ENCODE measurements at regions not wholly inside any gene's neighbourhood (a gene's known extent, or its start where the extent isn't known, plus 50 kb on each side); places are given as distances from the start of the nearest gene placed in this dataset.
"Not testable (repeated sequence)": the region's sequence is repeated elsewhere in the genome, so short reads cannot be mapped to it uniquely, and the experiment has no call there.

DNA sequence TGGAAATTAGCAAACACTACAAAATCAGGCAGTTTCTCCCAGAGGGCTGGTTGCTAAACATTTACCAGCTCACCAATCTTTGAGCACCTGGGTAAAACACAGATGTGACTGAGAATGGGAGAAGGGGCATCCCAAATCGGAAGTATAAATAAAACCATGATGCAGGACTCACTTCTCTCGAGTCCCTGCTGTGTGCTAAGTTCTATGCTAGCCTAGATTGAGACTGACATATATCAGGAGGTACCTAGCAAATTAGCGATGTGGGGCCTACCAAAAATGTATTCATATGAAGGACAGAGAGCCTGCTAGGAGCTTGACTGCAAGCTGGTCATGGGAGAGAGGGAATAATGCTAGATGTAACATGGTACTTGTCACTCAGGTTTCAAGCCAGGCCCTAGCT lies 171.9 kb upstream of the PGRMC2 start:
- no peak for DNase-seq (ENCODE audit: insufficient read length, low spot score)
- no peak for FAIRE-seq

- FAIRE-seq (no peak), DNase-seq (ENCODE audit: insufficient read length, low spot score) (no peak)
Observed at GRCh38 chr4:128458816-128459215, 171.2 kb upstream of the PGRMC2 start.

DNA sequence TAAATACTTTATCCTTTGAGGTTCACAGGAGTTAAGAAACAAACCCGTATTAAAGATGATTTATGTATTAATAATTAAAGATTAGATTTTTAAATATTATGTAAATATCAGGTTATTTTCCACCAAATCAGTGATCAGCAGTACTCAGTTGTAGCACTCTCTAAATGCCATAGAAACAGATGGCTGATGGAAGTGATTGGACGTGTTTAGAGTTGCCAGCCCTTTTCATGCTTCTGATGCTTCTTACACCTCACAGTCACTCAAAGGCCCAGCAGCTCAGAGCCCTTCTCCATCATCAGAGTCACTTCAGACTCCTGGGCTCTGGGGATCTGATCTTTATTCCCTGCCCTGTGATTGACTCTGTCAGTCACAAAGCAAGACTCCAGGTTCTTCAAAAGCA lies 170.1 kb upstream of the PGRMC2 start:
- DNase-seq (ENCODE audit: insufficient read length, low spot score) (no peak), FAIRE-seq (no peak)

GRCh38 chr4:128456171-128456570 lies 168.6 kb upstream of the PGRMC2 start:
- DNase-seq (ENCODE audit: insufficient read length, low spot score) (no peak), FAIRE-seq (no peak)

- DNase-seq (ENCODE audit: insufficient read length, low spot score) (no peak), FAIRE-seq (no peak)
Observed at GRCh38 chr4:128455480-128455879, 167.9 kb upstream of the PGRMC2 start.

DNA sequence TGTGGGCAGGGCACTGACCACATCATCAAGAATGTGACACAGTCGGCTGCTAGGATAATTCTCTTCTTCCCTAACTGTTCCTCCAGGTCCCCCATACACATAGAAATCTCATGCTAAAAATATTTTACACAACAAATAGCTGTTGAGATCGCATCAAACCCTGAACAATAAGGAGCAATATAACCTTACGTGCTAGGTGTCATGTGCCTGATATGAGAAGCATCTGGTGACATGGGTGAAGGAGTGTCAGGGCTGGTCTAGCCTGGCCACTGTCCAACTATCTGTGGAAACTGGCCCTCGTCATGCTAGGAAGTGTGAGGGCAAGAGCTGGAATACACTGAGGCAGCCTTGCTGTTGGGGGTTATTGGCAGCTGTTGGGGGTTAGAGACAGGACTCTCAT lies 167.3 kb upstream of the PGRMC2 start:
- no peak for FAIRE-seq
- no peak for DNase-seq (ENCODE audit: insufficient read length, low spot score)

GRCh38 chr4:128454281-128454871 lies 166.8 kb upstream of the PGRMC2 start:
- DNase-seq (ENCODE audit: insufficient read length, low spot score) (peak; percentile 72), FAIRE-seq (peak; percentile 95)

GRCh38 chr4:128452415-128452814 lies 164.8 kb upstream of the PGRMC2 start:
- FAIRE-seq (no peak), DNase-seq (ENCODE audit: insufficient read length, low spot score) (no peak)

DNA sequence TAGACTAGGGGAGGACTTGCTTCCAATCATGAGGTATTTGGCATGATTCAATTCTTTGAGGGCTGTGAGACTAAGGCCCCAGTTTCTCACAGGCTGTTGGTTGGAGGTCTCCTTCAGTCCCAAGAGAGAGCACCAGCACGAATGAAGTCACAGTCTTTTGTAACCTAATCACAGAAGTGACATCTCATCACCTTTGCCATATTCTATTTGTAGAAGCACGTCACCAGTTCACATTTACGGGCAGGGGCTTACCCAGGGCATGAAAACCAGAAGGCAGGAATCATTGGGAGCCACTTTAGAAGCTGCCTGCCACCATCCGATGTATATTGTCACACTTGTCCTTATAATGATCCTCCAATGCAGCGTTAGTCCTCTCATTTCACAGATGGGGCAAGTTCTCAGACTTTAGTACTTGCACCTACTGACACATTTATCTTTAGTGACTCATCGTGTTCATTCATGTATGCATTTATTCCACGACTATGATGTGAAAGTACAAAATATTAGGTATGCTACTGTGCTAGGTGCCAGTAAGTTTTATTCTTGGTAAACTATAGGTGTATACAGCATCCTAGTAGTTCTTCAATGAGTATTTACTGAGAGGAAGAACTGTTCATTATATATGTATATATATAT lies 163.8 kb upstream of the PGRMC2 start:
- no peak for DNase-seq (ENCODE audit: insufficient read length, low spot score)
- no peak for FAIRE-seq

DNA sequence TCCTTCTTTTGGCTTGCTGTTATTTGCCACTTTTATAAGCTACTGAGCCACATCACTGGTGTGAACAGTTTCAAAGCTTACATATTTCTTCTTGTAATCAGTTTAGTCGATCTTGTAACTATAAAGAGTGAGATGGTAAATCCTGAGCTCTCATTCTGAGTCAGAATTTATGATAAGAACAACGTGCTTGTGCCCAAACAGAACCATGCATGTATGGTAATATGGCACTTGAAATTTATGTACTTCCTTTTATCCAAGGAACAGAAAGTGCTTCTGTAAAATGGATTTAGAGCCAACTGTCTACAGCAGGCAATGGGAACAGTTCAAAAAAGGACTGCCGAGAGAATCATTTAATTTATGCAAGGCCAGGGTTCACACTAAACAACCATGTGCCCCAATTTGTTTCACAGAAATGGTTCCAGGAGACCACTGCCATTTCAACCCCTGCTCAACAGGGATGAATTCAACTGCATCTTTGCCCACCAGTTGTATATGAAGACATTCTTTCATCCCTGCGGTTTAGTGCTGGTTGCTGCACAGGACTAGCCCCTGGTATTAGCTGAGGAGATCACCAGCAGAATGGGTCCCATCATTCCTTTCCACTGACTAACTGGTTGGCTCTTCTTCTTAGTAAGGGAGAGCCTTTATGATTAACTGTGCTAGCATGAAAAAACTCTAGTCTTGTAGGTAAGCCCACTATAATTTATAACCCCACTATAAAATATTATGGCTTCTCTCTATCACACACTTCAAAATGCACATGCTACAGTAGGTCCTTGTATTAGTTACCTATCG lies 162.9 kb upstream of the PGRMC2 start:
- no peak for DNase-seq (ENCODE audit: insufficient read length, low spot score)
- no peak for FAIRE-seq

DNA sequence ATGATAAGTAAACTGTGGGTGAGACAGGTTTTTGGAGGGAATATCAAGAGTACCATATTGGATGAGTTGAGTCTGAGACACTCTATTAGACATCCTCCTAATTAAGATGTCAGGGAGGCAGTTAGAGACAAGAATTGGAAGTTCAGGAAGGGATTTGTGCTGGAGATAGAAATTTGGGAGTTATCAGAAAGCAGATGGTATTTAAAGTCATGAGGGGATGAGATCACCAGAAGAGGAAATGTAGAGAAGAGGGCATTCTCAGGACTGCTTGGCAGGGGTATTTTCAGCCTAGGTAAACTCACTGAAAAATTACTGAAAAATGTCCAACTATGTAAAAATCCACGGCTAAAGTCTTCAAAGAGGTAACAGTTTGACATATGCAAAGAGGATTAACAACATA lies 161.6 kb upstream of the PGRMC2 start:
- DNase-seq (ENCODE audit: insufficient read length, low spot score) (no peak), FAIRE-seq (no peak)

GRCh38 chr4:128444544-128445302 lies 157.1 kb upstream of the PGRMC2 start:
- no peak for DNase-seq (ENCODE audit: insufficient read length, low spot score)
- no peak for FAIRE-seq

DNA sequence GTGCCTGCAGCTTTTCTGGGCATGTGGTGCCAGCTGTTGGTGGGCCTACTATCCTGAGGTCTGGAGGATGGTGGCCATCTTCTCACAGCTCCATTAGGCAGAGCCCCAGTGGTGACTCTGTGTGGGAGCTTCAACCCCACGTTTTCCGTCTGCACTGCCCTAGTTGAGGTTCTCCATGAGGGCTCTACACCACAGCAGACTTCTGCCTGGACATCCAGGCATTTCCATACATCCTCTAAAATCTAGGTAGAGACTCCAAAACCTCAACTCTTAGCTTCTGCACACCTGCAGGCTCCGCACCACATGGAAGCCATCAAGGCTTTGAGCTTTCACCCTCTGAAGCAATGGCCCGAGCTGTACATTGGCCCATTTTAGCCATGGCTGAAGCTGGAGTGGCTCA lies 153.3 kb upstream of the PGRMC2 start:
- no peak for FAIRE-seq
- no peak for DNase-seq (ENCODE audit: insufficient read length, low spot score)

DNA sequence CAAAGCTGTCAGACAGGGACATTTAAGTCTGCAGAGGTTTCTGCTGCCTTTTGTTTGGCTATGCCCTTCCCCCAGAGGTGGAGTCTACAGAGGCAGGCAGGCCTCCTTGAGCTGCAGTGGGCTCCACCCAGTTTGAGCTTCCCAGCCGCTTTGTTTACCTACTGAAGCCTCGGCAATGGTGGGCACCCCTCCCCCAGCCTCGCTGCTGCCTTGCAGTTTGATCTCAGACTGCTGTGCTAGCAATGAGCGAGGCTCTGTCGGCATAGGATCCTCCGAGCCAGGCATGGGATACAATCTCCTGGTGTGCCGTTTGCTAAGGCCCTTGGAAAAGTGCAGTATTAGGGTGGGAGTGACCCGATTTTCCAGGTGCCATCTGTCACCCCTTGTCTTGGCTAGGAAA lies 149.4 kb upstream of the PGRMC2 start:
- not testable (repeated sequence) for FAIRE-seq; DNase-seq (ENCODE audit: insufficient read length, low spot score)

DNA sequence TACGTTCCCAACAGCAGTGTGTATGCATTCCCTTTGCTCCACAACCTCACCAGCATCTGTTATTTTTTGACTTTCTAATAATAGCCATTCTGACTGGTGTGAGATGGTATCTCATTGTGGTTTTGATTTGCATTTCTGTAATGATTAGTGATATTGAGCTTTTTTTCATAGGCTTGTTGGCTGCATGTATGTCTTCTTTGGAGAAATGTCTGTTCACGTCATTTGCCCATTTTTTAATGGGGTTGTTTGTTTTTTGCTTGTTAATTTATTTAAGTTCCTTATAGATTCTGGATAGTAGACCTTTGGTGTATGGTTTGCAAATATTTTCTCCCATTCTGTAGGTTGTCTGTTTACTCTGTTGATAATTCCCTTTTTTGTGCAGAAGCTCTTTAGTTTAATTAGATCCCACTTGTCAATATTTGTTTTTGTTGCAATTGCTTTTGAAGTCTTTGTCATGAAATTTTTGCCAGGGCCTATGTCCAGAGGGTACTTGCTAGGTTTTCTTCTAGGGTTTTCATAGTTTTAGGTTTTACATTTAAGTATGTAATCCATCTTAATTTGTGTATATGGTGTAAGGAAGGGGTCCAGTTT lies 141.5 kb upstream of the PGRMC2 start:
- not testable (repeated sequence) for DNase-seq (ENCODE audit: insufficient read length, low spot score); FAIRE-seq

DNA sequence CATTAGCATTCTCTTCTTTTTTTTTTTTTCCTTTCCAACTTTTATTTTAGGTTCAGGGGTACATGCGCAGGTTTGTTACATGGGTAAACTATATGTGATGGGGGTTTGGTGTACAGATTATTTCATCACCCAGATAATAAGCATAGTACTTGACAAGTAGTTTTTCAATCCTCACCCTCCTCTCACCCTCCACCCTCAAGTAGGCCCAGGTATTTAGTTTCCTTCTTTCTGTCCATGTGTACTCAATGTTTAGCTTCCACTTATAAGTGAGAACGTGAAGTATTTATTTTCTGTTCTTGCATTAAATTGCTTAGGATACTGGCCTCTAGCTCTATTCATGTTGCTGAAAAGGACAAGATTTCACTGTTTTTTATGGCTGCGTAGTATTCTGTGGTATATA lies 140.8 kb upstream of the PGRMC2 start:
- FAIRE-seq (no peak), DNase-seq (ENCODE audit: insufficient read length, low spot score) (no peak)

GRCh38 chr4:128427832-128428366 lies 140.3 kb upstream of the PGRMC2 start:
- DNase-seq (ENCODE audit: insufficient read length, low spot score) (no peak), FAIRE-seq (no peak)

- FAIRE-seq (peak; percentile 23), DNase-seq (ENCODE audit: insufficient read length, low spot score) (no peak)
Observed at GRCh38 chr4:128424527-128425497, 137.2 kb upstream of the PGRMC2 start.

DNA sequence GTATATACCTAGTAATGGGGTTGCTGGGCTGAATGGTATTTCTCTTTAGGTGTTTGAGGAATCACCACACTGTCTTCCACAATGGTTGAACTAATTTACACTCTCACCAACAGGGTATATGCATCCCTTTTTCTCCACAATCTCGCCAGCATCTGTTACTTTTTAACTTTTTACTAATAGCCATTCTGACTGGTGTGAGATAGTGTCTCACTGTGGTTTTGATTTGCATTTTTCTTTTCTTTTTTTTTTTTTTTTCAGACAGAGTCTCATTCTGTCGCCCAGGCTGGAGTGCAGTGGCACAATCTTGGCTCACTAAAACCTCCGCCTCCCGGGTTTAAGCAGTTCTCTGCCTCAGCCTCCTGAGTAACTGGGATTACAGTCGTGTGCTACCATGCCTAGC lies 134.7 kb upstream of the PGRMC2 start:
- not testable (repeated sequence) for DNase-seq (ENCODE audit: insufficient read length, low spot score); FAIRE-seq

Measured in GM19239 (cell line).